ENCODE measurements at regions not wholly inside any gene's neighbourhood (a gene's known extent, or its start where the extent isn't known, plus 50 kb on each side); places are given as distances from the start of the nearest gene placed in this dataset.

DNA sequence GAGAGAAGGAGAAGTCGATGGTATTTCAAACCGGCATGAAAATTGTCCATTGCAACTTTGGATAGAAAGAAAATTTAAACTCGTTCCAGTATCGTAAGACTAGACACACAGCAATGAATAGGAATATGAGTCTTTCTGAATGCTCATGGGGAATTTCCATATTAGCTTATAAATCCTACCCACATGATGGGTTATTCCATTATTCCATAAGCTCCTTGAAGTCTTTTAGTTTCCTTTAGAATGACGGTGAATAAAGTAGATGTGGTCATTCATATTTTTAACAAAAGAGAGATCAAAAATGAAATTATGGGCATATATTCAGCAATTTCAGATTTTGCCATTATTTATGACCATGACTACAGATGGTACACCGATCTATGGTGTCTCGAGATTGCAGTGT is 163.4 kb upstream of the HMGA2 start:
- TF ChIP-seq, protein P1, sequence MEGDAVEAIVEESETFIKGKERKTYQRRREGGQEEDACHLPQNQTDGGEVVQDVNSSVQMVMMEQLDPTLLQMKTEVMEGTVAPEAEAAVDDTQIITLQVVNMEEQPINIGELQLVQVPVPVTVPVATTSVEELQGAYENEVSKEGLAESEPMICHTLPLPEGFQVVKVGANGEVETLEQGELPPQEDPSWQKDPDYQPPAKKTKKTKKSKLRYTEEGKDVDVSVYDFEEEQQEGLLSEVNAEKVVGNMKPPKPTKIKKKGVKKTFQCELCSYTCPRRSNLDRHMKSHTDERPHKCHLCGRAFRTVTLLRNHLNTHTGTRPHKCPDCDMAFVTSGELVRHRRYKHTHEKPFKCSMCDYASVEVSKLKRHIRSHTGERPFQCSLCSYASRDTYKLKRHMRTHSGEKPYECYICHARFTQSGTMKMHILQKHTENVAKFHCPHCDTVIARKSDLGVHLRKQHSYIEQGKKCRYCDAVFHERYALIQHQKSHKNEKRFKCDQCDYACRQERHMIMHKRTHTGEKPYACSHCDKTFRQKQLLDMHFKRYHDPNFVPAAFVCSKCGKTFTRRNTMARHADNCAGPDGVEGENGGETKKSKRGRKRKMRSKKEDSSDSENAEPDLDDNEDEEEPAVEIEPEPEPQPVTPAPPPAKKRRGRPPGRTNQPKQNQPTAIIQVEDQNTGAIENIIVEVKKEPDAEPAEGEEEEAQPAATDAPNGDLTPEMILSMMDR (conservative IDR thresholded peaks at IDR 0.05; ENCODE audit: low read depth, low read length) = no peak
- H3K4me3 ChIP-seq (ENCODE audit: low read depth, low read length) = no peak overlapping the region
- no peak for DNase-seq (ENCODE audit: low read depth)

DNA sequence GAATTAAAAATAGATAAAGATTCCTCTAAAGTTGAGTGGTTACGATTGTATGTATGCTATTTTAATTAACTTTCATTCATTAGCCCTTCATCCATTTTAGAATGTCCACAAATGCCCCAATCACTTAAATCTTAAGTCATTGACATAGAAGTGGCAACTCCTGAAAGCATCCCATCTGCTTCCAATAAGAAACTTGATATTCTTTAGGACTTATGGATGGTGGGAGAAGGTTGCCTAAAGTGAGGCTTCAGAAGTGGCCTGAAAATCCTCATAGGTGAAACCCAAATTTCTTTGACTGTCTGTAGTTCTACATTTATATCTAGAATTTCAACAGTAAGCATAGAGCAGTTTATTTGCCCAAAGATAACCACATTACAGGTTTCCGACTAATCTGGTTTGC is 161.7 kb upstream of the HMGA2 start:
- no peak overlapping the region for H3K4me3 ChIP-seq (ENCODE audit: low read depth, low read length)
- DNase-seq (ENCODE audit: low read depth) = no peak
- TF ChIP-seq, protein P1 (conservative IDR thresholded peaks at IDR 0.05; ENCODE audit: low read depth, low read length) = no peak

DNA sequence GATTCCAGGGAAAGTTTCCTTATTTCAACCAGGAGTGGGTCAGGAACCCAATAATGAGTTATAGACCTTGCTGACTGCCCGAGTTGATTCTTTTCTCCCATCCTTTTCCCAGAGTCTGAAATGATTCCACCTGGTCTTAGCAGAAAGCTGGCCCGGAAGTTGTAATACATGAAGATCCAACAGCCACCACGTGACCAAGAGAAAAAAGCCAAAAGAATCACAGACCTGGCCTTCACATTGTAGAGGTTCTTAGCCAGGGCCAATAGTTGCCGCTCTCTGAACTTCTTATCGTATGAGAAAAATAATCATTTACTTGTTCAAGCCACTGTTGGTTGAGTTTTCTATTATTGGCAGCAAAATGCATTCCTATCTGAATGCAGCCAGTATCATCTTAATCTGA is 161.2 kb upstream of the HMGA2 start:
- TF ChIP-seq, protein P1 (conservative IDR thresholded peaks at IDR 0.05; ENCODE audit: low read depth, low read length) = no peak
- H3K4me3 ChIP-seq (ENCODE audit: low read depth, low read length) = no peak overlapping the region
- no peak for DNase-seq (ENCODE audit: low read depth)

DNA sequence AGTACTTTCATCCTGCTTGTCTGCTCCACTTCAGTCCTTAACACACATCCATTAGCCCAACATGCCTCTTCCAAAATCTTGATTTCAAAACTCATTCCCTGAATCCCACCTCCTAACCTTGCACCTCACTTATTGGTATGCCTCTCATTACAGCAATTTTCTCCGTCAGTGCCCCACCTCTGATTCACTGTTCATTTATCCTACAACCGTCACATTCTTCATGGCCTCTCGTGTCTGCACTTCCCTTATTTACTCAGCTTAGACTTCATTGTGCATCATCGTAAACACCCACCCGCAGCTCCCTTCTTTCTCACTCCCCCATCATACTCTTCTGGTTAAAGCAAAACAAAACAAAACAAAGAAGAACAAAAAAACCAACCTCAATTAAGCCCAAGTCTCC is 160.6 kb upstream of the HMGA2 start:
- no peak overlapping the region for H3K4me3 ChIP-seq (ENCODE audit: low read depth, low read length)
- TF ChIP-seq, protein P1 (conservative IDR thresholded peaks at IDR 0.05; ENCODE audit: low read depth, low read length) = no peak
- no peak for DNase-seq (ENCODE audit: low read depth)

DNA sequence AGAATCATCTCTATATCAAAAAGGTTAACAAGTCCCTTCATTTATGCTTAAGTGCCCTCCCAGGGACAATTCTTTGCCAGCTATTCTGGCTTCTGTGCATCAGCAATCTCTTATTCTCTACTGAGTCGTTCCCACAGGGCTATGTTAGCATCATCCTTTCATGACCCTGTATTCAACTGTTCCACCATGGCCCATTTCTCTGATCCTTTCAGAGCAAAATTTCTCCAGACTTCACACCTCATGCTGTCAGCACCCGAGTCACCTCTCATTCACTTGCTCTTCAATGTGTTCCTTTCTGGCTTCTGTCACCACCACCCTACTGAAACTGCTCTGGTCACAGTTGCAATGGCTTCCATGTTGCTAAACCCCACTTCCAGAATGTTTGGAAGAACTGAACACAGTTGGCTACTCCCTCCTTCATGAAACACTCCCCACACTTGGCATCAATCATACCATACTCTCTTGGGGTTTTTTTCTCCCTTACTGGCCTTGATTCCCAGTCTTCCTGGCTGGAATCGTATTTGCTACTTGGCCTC is 159.5 kb upstream of the HMGA2 start:
- DNase-seq (ENCODE audit: low read depth) = no peak
- TF ChIP-seq, protein P1 (conservative IDR thresholded peaks at IDR 0.05; ENCODE audit: low read depth, low read length) = no peak
- H3K4me3 ChIP-seq (ENCODE audit: low read depth, low read length) = no peak overlapping the region

DNA sequence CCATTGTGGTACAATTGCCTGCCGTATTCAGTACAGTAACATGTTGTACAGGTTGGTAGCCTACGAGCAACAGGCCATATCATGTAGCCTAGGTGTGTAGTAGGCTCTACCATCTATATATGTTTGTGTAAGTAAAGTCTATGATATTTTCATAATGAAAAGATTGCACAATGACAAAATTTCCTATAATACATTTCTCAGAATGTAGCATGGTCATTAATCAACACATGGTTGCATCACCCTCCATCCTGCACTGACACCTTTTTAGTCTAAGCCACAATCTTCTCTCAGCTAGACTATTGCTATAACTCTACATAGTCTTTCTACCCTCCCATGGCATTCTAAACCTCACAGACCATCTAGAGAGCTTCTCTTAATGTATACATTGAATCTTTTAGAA is 158.5 kb upstream of the HMGA2 start:
- no peak overlapping the region for H3K4me3 ChIP-seq (ENCODE audit: low read depth, low read length)
- TF ChIP-seq, protein P1 (conservative IDR thresholded peaks at IDR 0.05; ENCODE audit: low read depth, low read length) = no peak
- no peak for DNase-seq (ENCODE audit: low read depth)

DNA sequence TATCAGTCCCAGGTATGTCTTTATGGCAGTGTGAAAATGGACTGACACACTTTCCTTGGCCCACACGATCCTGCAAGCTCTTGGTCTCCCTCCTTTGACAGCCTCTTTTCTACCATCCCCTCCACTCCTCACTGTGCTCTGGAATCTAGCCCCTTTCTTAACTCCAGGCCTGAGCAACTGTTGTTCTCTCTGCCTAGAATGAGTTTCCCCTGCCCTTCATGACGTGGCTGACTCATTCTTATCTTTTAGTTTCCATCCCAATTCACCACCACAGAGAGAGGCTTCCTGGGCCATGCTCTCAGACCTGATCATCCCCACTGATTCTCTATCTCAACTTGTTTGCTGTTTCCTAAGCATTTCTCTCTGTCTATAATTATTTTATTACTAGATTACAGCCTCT is 157.4 kb upstream of the HMGA2 start:
- peak; percentile 60 for DNase-seq (ENCODE audit: low read depth)
- H3K4me3 ChIP-seq (ENCODE audit: low read depth, low read length) = no peak overlapping the region
- TF ChIP-seq, protein P1 (conservative IDR thresholded peaks at IDR 0.05; ENCODE audit: low read depth, low read length) = no peak
